Endothelial cell of umbilical vein (primary cell): ENCODE measurements at regions not wholly inside any gene's neighbourhood (a gene's known extent, or its start where the extent isn't known, plus 50 kb on each side); places are given as distances from the start of the nearest gene placed in this dataset.

Experiments used
- BruUV-seq: library from RNA; stranded (reverse); fragments of 400-500 nt; replicated peaks from 2 replicates; lab custom pipeline; 2021; lab: Mats Ljungman, UMichigan
- CTCF ChIA-PET: fragments of 300-600, 350-600 bp; sonication (Branson Sonifier 250); formaldehyde crosslinking; loops from one replicate; lab custom pipeline; 2021; ENCODE audit warnings: antibody characterized with exemption, inconsistent platforms; lab: Charles Lee
- POLR2A ChIA-PET: fragments of 300-600, 350-600 bp; sonication (Branson Sonifier 250); formaldehyde crosslinking; loops from one replicate; lab custom pipeline; 2021; ENCODE audit warnings: antibody characterized with exemption, inconsistent platforms; lab: Charles Lee
- DNase-seq: peaks from one replicate; pipeline ENCODE4 v3.0.0-alpha.2; 2011; ENCODE audit warnings: low read depth, low spot score
- FAIRE-seq: peaks from 2 replicates; lab custom pipeline; 2011; peaks lifted over from hg19 to GRCh38; lab: Jason Lieb, UNC
- H2AFZ ChIP-seq: 2 replicates; pipeline ENCODE4 v1.6.0; 2012; ENCODE audit warnings: low read depth, low read length, control low read depth, inconsistent platforms
- H3K27ac ChIP-seq: 2 replicates; pipeline ENCODE4 v1.5.1; 2011; ENCODE audit warnings: low read depth, mild to moderate bottlenecking, control low read depth, low read length, moderate library complexity; ENCODE audit not compliant: insufficient read depth
- H3K27me3 ChIP-seq, 2 experiments: 2 replicates each; pipeline versions ENCODE4 v1.6.0 to v1.6.1; 2011; ENCODE audit warnings: low read length in 2 of 2, mixed read lengths in 1 of 2; ENCODE audit not compliant: control insufficient read depth in 2 of 2, insufficient read depth in 2 of 2
- H3K36me3 ChIP-seq, 2 experiments: 2 replicates in 1 of 2; 3 replicates in 1 of 2; pipeline ENCODE4 v1.5.1; 2011; ENCODE audit warnings: low read length in 2 of 2, mild to moderate bottlenecking in 1 of 2, moderate library complexity in 1 of 2; ENCODE audit not compliant: control insufficient read depth in 2 of 2, insufficient read depth in 2 of 2; ENCODE audit errors: extremely low read depth in 1 of 2
- H3K4me1 ChIP-seq: 3 replicates; pipeline ENCODE4 v1.5.1; 2011; ENCODE audit warnings: mild to moderate bottlenecking, low read length; ENCODE audit not compliant: control insufficient read depth, insufficient read depth; ENCODE audit errors: extremely low read depth
- H3K4me2 ChIP-seq: 2 replicates; pipeline ENCODE4 v1.6.1; 2011; ENCODE audit warnings: low read length, control low read depth, mixed read lengths; ENCODE audit not compliant: insufficient read depth
- H3K4me3 ChIP-seq, 3 experiments: fragments of 200-600 bp in 1 of 3; sonication (generic), shearing (Covaris generic) in 1 of 3; replicated peaks in 1 of 3; 2 replicates each; pipeline ENCODE4 v1.5.1; 2011 to 2016; ENCODE audit warnings: control low read depth in 3 of 3, low read length in 3 of 3, mild to moderate bottlenecking in 2 of 3, inconsistent platforms in 1 of 3, low read depth in 1 of 3, moderate library complexity in 1 of 3; ENCODE audit not compliant: insufficient read depth in 1 of 3
- H3K79me2 ChIP-seq: 2 replicates; pipeline ENCODE4 v1.6.0; 2012; ENCODE audit warnings: low read length, inconsistent platforms; ENCODE audit not compliant: control insufficient read depth, insufficient read depth
- H3K9ac ChIP-seq: replicated peaks from 2 replicates; pipeline ENCODE3; 2011; ENCODE audit warnings: low read length, control low read depth; ENCODE audit not compliant: insufficient read depth; ENCODE audit errors: extremely low read depth
- H3K9me1 ChIP-seq: replicated peaks from 3 replicates; pipeline ENCODE4 v1.6.0; 2011; ENCODE audit warnings: mild to moderate bottlenecking, low read length; ENCODE audit not compliant: control insufficient read depth, insufficient read depth; ENCODE audit errors: extremely low read depth
- H3K9me3 ChIP-seq: replicated peaks from 2 replicates; pipeline ENCODE4 v1.5.1; 2012; ENCODE audit warnings: low read length, inconsistent platforms; ENCODE audit not compliant: control insufficient read depth, insufficient read depth
- H4K20me1 ChIP-seq: replicated peaks from 2 replicates; pipeline ENCODE3; 2011; ENCODE audit warnings: mild to moderate bottlenecking, low read length; ENCODE audit not compliant: control insufficient read depth, insufficient read depth; ENCODE audit errors: extremely low read depth
- CTCF ChIP-seq, 2 donors: IDR thresholded peaks; 1 replicate in 1 of 2; 2 replicates in 1 of 2; pipeline ENCODE4 v1.5.1; 2011; ENCODE audit warnings: low read length in 2 of 2, mild to moderate bottlenecking in 2 of 2, moderate library complexity in 2 of 2, control low read depth in 1 of 2, inconsistent platforms in 1 of 2, low read depth in 1 of 2; ENCODE audit not compliant: insufficient read depth in 1 of 2; ENCODE audit errors: extremely low read depth in 1 of 2
- EZH2 ChIP-seq: IDR thresholded peaks from 2 replicates; pipeline ENCODE4 v1.6.1; 2012; ENCODE audit warnings: borderline replicate concordance, low read depth, mild to moderate bottlenecking, moderate library complexity, low read length, inconsistent platforms; ENCODE audit not compliant: severe bottlenecking
- FOS ChIP-seq: IDR thresholded peaks from 2 replicates; pipeline ENCODE4 v1.6.1; 2011; ENCODE audit warnings: mild to moderate bottlenecking, low read length, moderate library complexity, borderline replicate concordance; ENCODE audit not compliant: insufficient read depth
- GATA2 ChIP-seq: IDR thresholded peaks from 2 replicates; pipeline ENCODE4 v1.7.0; 2011; ENCODE audit warnings: low read depth, mild to moderate bottlenecking, moderate library complexity, mixed read lengths, low read length; ENCODE audit not compliant: insufficient read length, insufficient read depth
- JUN ChIP-seq: IDR thresholded peaks from 2 replicates; pipeline ENCODE4 v1.6.1; 2011; ENCODE audit warnings: borderline replicate concordance, low read depth; ENCODE audit not compliant: insufficient read length, insufficient read depth
- MAX ChIP-seq: IDR thresholded peaks from 2 replicates; pipeline ENCODE4 v1.6.1; 2011; ENCODE audit not compliant: insufficient read depth, insufficient read length
- MYC ChIP-seq: IDR thresholded peaks from one replicate; pipeline ENCODE4 v1.6.1; 2011; ENCODE audit warnings: mild to moderate bottlenecking, low read depth, low read length
- POLR2A ChIP-seq: IDR thresholded peaks from 2 replicates; pipeline ENCODE4 v1.6.1; 2012; ENCODE audit warnings: low read depth, mild to moderate bottlenecking, control low read depth, low read length
- POLR2AphosphoS5 ChIP-seq: IDR thresholded peaks from 2 replicates; pipeline ENCODE4 v1.6.1; 2012; ENCODE audit warnings: low read depth, mild to moderate bottlenecking, control low read depth, low read length, moderate library complexity; ENCODE audit not compliant: insufficient read depth
- dilution Hi-C: fragments of 300-500 bp; cut with MboI; formaldehyde crosslinking; loops from one replicate; pipeline ENCODE4 v1.15.0; 2019; ENCODE audit warnings: low sequenced_read_pairs; ENCODE audit not compliant: extremely low pct_ligation_motif_present
- intact Hi-C: fragments of 100-400 bp; cut with micrococcal nuclease; formaldehyde crosslinking; loops from one replicate; pipeline ENCODE4 v1.10.0; 2022

DNA sequence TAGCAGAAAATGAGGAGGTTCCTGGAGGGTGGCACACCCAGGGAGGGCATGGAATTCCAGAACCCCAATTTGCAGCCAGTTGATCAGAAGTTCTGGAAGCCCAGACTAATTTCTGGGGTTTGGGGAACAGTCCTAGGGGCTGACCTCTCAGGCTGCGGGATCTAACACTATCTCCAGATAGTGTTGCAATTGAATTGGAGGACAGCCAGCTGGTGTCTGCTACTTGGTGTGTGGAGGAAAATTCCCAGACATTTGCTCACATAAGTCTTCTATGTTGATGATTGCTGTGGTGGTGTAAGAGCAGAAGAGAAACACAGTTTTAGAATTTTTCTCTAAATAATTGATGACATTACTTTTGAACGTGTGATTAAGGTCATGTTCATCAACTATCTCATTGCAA, 154.3 kb upstream of the RNPC3 start:
- Histone ChIP-seq H3K4me1 (no peaks in the 10 kb centered on the region), H3K79me2 (no peaks in the 10 kb centered on the region), H3K4me2 (no peak overlapping the region), H3K9ac (no peak overlapping the region), H2AFZ (no peak overlapping the region), H4K20me1 (no peaks in the 10 kb centered on the region), H3K4me3 (no peak overlapping the region), H3K36me3 (no peaks in the 10 kb centered on the region), H3K9me3 (no peaks in the 10 kb centered on the region), H3K27ac (no peak overlapping the region), H3K9me1 (no peaks in the 10 kb centered on the region), H3K27me3 (no peaks in the 10 kb centered on the region)
- no peak for TF ChIP-seq POLR2A
- TF ChIP-seq GATA2, result no peak
- TF ChIP-seq JUN, result no peak
- TF ChIP-seq POLR2AphosphoS5, result no peak
- no peak for TF ChIP-seq EZH2
- no peak for TF ChIP-seq MAX
- no peak for TF ChIP-seq FOS
- no peak for TF ChIP-seq CTCF (IDR thresholded peaks at IDR 0.05; ENCODE audit: extremely low read depth in 1 of 2, insufficient read depth in 1 of 2, low read depth in 1 of 2, low read length in 2 of 2)
- no peak for TF ChIP-seq MYC
- ChIA-PET CTCF (no interaction called here), POLR2A (no interaction called here)
- dilution Hi-C loops, result no loop called here
- FAIRE-seq (no peak), DNase-seq (no peak)
- BruUV-seq, result no TSS peak
- intact Hi-C loops, result no loop called here
